ENCODE measurements at regions not wholly inside any gene's neighbourhood (a gene's known extent, or its start where the extent isn't known, plus 50 kb on each side); places are given as distances from the start of the nearest gene placed in this dataset.

GRCh38 chr9:20224756-20225155, 397.5 kb downstream of the MLLT3 start:
- TF ChIP-seq CTCF (tag by site-specific recombination; IDR thresholded peaks at IDR 0.05): no peak
- TF ChIP-seq ZNF501 (tag by site-specific recombination; IDR thresholded peaks at IDR 0.05): no peak
- TF ChIP-seq INSM2 (tag by site-specific recombination; IDR thresholded peaks at IDR 0.05): no peak
- TF ChIP-seq ATF2 (tag by site-specific recombination; IDR thresholded peaks at IDR 0.05; ENCODE audit: low read depth): no peak
- no peak for TF ChIP-seq ZNF747 (tag by site-specific recombination; IDR thresholded peaks at IDR 0.05)
- no peak for TF ChIP-seq ZNF449 (tag by site-specific recombination; IDR thresholded peaks at IDR 0.05)
- TF ChIP-seq KLF1 (tag by site-specific recombination; IDR thresholded peaks at IDR 0.05): no peak
- no peak for TF ChIP-seq GLI4 (tag by site-specific recombination; IDR thresholded peaks at IDR 0.05)
- no peak for TF ChIP-seq ZNF10 (tag by site-specific recombination; IDR thresholded peaks at IDR 0.05)
- no peak for TF ChIP-seq ZNF777 (tag by site-specific recombination; IDR thresholded peaks at IDR 0.05; ENCODE audit: borderline replicate concordance)
- TF ChIP-seq ZNF121 (tag by site-specific recombination; IDR thresholded peaks at IDR 0.05): no peak
- TF ChIP-seq ZBTB11 (tag by site-specific recombination; conservative IDR thresholded peaks at IDR 0.05; ENCODE audit: low read depth): no peak
- TF ChIP-seq PRDM4 (tag by site-specific recombination; IDR thresholded peaks at IDR 0.05): no peak
- TF ChIP-seq ZNF324 (tag by site-specific recombination; IDR thresholded peaks at IDR 0.05): no peak

Measured in HEK293 (cell line).